B cell (primary cell): ENCODE measurements at regions not wholly inside any gene's neighbourhood (a gene's known extent, or its start where the extent isn't known, plus 50 kb on each side); places are given as distances from the start of the nearest gene placed in this dataset.

Experiments used
- ATAC-seq: fragments of 200-7000 bp; cut with Tn5 transposase; one replicate; pipeline ENCODE4 v1.10.0; 2021; ENCODE audit warnings: low read depth, mild to moderate bottlenecking, moderate number of reproducible peaks, moderate library complexity
- CTCF ChIA-PET: fragments of 350-600 bp; sonication (Branson Sonifier 250); formaldehyde crosslinking; loops from one replicate; lab custom pipeline; 2021; ENCODE audit warnings: antibody characterized with exemption, inconsistent platforms; lab: Charles Lee
- POLR2A ChIA-PET: fragments of 350-600 bp; sonication (Branson Sonifier 250); formaldehyde crosslinking; loops from one replicate; lab custom pipeline; 2021; ENCODE audit warnings: antibody characterized with exemption; lab: Charles Lee
- DNase-seq: peaks from one replicate; pipeline ENCODE4 v3.0.0; 2013
- H2AFZ ChIP-seq: 2 replicates; pipeline ENCODE4 v1.6.1; 2012; ENCODE audit warnings: mild to moderate bottlenecking, low read depth, low read length; ENCODE audit not compliant: insufficient read depth, poor library complexity, severe bottlenecking
- H3K27ac ChIP-seq, 2 donors: 1 replicate in 1 of 2; 2 replicates in 1 of 2; pipeline ENCODE4 v1.5.1; 2012 to 2013; ENCODE audit warnings: low read length in 2 of 2, mild to moderate bottlenecking in 2 of 2, moderate library complexity in 1 of 2
- H3K27me3 ChIP-seq, 4 experiments: fragments of 200-600 bp in 1 of 4; sonication (generic) in 1 of 4; replicated peaks in 1 of 4; 1 replicate in 2 of 4; 2 replicates in 2 of 4; pipeline versions ENCODE4 v1.6.1 to v1.7.0; 2013 to 2016; ENCODE audit warnings: low read length in 3 of 4, mild to moderate bottlenecking in 2 of 4, mixed read lengths in 1 of 4, moderate library complexity in 1 of 4; ENCODE audit not compliant: insufficient read depth in 4 of 4, control insufficient read depth in 3 of 4; ENCODE audit errors: control extremely low read depth in 1 of 4
- H3K36me3 ChIP-seq, 2 experiments: replicated peaks in 1 of 2; 1 replicate in 1 of 2; 2 replicates in 1 of 2; pipeline versions ENCODE4 v1.6.1 to v1.7.1; 2013; ENCODE audit warnings: low read length in 1 of 2; ENCODE audit not compliant: insufficient read depth in 2 of 2, control insufficient read depth in 1 of 2; ENCODE audit errors: control extremely low read depth in 1 of 2, extremely low read depth in 1 of 2
- H3K4me1 ChIP-seq, 2 donors: fragments of 200-600 bp in 1 of 2; sonication (generic) in 1 of 2; 1 replicate in 1 of 2; 2 replicates in 1 of 2; pipeline versions ENCODE4 v1.5.1 to v1.6.1; 2013 to 2017; ENCODE audit warnings: low read length in 2 of 2; ENCODE audit not compliant: control insufficient read depth in 2 of 2, insufficient read depth in 2 of 2
- H3K4me2 ChIP-seq: replicated peaks from 2 replicates; pipeline ENCODE3; 2012; ENCODE audit warnings: mild to moderate bottlenecking, low read depth, low read length; ENCODE audit not compliant: poor library complexity, severe bottlenecking
- H3K4me3 ChIP-seq, 5 experiments: fragments of 200-600 bp in 1 of 5; sonication (generic) in 1 of 5; 1 replicate in 3 of 5; 2 replicates in 2 of 5; pipeline versions ENCODE4 v1.5.1 to v1.7.0; 2011 to 2016; ENCODE audit warnings: low read length in 4 of 5, mild to moderate bottlenecking in 4 of 5, low read depth in 2 of 5, control low read depth in 1 of 5, moderate library complexity in 1 of 5; ENCODE audit not compliant: insufficient read depth in 1 of 5; ENCODE audit errors: control extremely low read depth in 1 of 5, extremely low read depth in 1 of 5
- H3K79me2 ChIP-seq: fragments of 200-600 bp; sonication (generic); one replicate; pipeline ENCODE4 v1.6.0; 2016; ENCODE audit warnings: low read length; ENCODE audit not compliant: control insufficient read depth, insufficient read depth
- H3K9ac ChIP-seq: fragments of 200-600 bp; sonication (generic); 2 replicates; pipeline ENCODE4 v1.6.1; 2017; ENCODE audit warnings: mild to moderate bottlenecking, low read length, moderate library complexity
- H3K9me3 ChIP-seq, 3 donors: one replicate each; pipeline versions ENCODE4 v1.6.1 to v1.7.1; 2013; ENCODE audit warnings: low read length in 2 of 3; ENCODE audit not compliant: control insufficient read depth in 2 of 3, insufficient read depth in 1 of 3; ENCODE audit errors: control extremely low read depth in 1 of 3
- H4K20me1 ChIP-seq: 2 replicates; pipeline ENCODE4 v1.6.0; 2012; ENCODE audit warnings: mild to moderate bottlenecking, low read length; ENCODE audit not compliant: insufficient read depth, control insufficient read depth, poor library complexity, severe bottlenecking
- H3K27ac Mint-ChIP-seq: one replicate; pipeline ENCODE4 v1.8.0; 2021; ENCODE audit warnings: mixed read lengths
- H3K27me3 Mint-ChIP-seq: one replicate; pipeline ENCODE4 v1.8.0; 2021; ENCODE audit warnings: mixed read lengths
- H3K4me1 Mint-ChIP-seq: one replicate; pipeline ENCODE4 v1.8.0; 2021; ENCODE audit warnings: mixed read lengths
- H3K4me3 Mint-ChIP-seq: one replicate; pipeline ENCODE4 v1.8.0; 2021; ENCODE audit warnings: mixed read lengths
- H3K9me3 Mint-ChIP-seq: one replicate; pipeline ENCODE4 v1.8.0; 2022; ENCODE audit warnings: mixed read lengths; ENCODE audit not compliant: insufficient read depth
- CTCF ChIP-seq: fragments of 200-600 bp; IDR thresholded peaks from one replicate; pipeline ENCODE4 v1.8.0; 2022; ENCODE audit warnings: antibody characterized with exemption, mild to moderate bottlenecking
- EZH2 ChIP-seq: IDR thresholded peaks from 2 replicates; pipeline ENCODE4 v1.6.1; 2012; ENCODE audit warnings: borderline replicate concordance, low read depth, mild to moderate bottlenecking, moderate library complexity, low read length; ENCODE audit not compliant: insufficient read depth, poor library complexity, severe bottlenecking
- WGBS: methylation state at CpG from one replicate; pipeline ENCODE4 v1.1.5; 2013; ENCODE audit warnings: missing lambda C conversion rate; ENCODE audit not compliant: insufficient coverage; 5-methylcytosine and 5-hydroxymethylcytosine counted together
- intact Hi-C: fragments of 100-400 bp; cut with micrococcal nuclease; formaldehyde crosslinking; loops from one replicate; pipeline ENCODE4 v1.10.0; 2022

- peaks cover 0 to 10% (median 2%) of the 10 kb centered on the region in 4 experiments for H3K27me3 ChIP-seq
- CTCF ChIA-PET: no interaction called here
- H3K4me3 Mint-ChIP-seq: no peak overlapping the region
- POLR2A ChIA-PET: no interaction called here
- H3K9ac ChIP-seq: no peak overlapping the region
- H3K27ac Mint-ChIP-seq: no peak overlapping the region
- intact Hi-C loops: no loop called here
- no peaks in the 10 kb centered on the region for H3K4me1 ChIP-seq
- H2AFZ ChIP-seq: no peak overlapping the region
- no peaks in the 10 kb centered on the region for H3K4me1 Mint-ChIP-seq
- no peaks in the 10 kb centered on the region for H3K36me3 ChIP-seq
- WGBS: 49% methylated on average over 5 of the region's 6 CpGs
- no peak for DNase-seq
- no peaks in the 10 kb centered on the region for H3K79me2 ChIP-seq
- H3K4me2 ChIP-seq: no peak overlapping the region
- no peaks in the 10 kb centered on the region for H3K9me3 ChIP-seq
- H3K4me3 ChIP-seq: no peak overlapping the region
- peaks cover 16% of the 10 kb centered on the region for H3K27me3 Mint-ChIP-seq
- no peak for TF ChIP-seq EZH2
- no peak for TF ChIP-seq CTCF
- H3K9me3 Mint-ChIP-seq: no peaks in the 10 kb centered on the region
- H3K27ac ChIP-seq: no peak overlapping the region
- no peak for ATAC-seq
- no peaks in the 10 kb centered on the region for H4K20me1 ChIP-seq
Observed at GRCh38 chr15:68518785-68519430, 59.9 kb upstream of the CORO2B start.

- H3K4me1 ChIP-seq: peaks cover 2 to 11% of the 10 kb centered on the region in 2 donors
- H3K27me3 ChIP-seq: peaks cover 0 to 10% (median 2%) of the 10 kb centered on the region in 4 experiments
- no peak overlapping the region for H3K27ac ChIP-seq
- H3K79me2 ChIP-seq: no peaks in the 10 kb centered on the region
- no CpG with 5 or more reads among the region's 4 CpGs for WGBS
- no peak overlapping the region for H3K4me3 Mint-ChIP-seq
- H2AFZ ChIP-seq: no peak overlapping the region
- no peak overlapping the region for H3K9ac ChIP-seq
- intact Hi-C loops: no loop called here
- DNase-seq: no peak
- peaks cover 12% of the 10 kb centered on the region for H3K4me1 Mint-ChIP-seq
- H3K27me3 Mint-ChIP-seq: peaks cover 16% of the 10 kb centered on the region
- ATAC-seq: no peak
- H3K4me2 ChIP-seq: no peak overlapping the region
- no peak overlapping the region for H3K4me3 ChIP-seq
- no peaks in the 10 kb centered on the region for H3K9me3 Mint-ChIP-seq
- TF ChIP-seq CTCF (no peak), EZH2 (no peak)
- H4K20me1 ChIP-seq: no peaks in the 10 kb centered on the region
- H3K27ac Mint-ChIP-seq: no peak overlapping the region
- ChIA-PET POLR2A (no interaction called here), CTCF (interaction anchor here (0.7 to 0.9 kb wide), 2 partner anchors 9 to 30 kb away, joined by 3 read pairs; no protein-coding TSS in a partner anchor)
- peaks cover 0 to 3% (median 0%) of the 10 kb centered on the region in 3 donors for H3K9me3 ChIP-seq
- no peaks in the 10 kb centered on the region for H3K36me3 ChIP-seq
Observed at GRCh38 chr15:68524753-68525584, 53.8 kb upstream of the CORO2B start.
